ENCODE measurements at regions not wholly inside any gene's neighbourhood (a gene's known extent, or its start where the extent isn't known, plus 50 kb on each side); places are given as distances from the start of the nearest gene placed in this dataset.
"Not testable (repeated sequence)": the region's sequence is repeated elsewhere in the genome, so short reads cannot be mapped to it uniquely, and the experiment has no call there.

GRCh38 chr7:130956417-130957136 lies 222.6 kb upstream of the KLF14 start:
- 76% methylated on average over 7 of the region's 7 CpGs for WGBS
- peaks cover 3% of the 10 kb centered on the region for H3K4me1 ChIP-seq (ENCODE audit: insufficient read depth)
- H3K36me3 ChIP-seq (ENCODE audit: insufficient read depth), result peaks cover 2% of the 10 kb centered on the region
- no peak overlapping the region for H3K27ac ChIP-seq (ENCODE audit: low read depth)
- no peak for DNase-seq (ENCODE audit: extremely low spot score)
- H3K4me3 ChIP-seq (ENCODE audit: low read depth, low read length), result no peak overlapping the region

DNA sequence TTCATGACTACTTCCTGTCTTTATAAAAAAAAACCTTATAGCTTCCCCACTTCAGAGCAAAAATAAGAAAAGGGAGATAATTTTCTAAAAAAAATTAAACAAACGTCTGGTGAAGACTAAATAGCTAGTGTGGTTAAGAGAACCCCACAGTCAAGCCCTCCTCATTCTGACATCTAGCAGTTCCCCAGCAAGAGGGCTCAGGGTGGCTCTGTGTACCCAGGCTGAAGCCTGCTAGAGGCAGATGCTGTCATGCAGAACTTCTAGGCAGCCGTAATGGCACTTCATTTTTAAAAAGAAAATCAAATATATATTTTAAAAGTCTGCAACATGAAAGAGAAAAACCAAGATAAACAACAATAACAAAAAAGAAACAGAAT lies 223.1 kb upstream of the KLF14 start:
- Histone ChIP-seq H3K4me3 (ENCODE audit: low read depth, low read length) (no peak overlapping the region), H3K4me1 (ENCODE audit: insufficient read depth) (peaks cover 3% of the 10 kb centered on the region), H3K36me3 (ENCODE audit: insufficient read depth) (peaks cover 2% of the 10 kb centered on the region), H3K27ac (ENCODE audit: low read depth) (no peak overlapping the region)
- WGBS, result 58% methylated on average over 2 of the region's 2 CpGs
- no peak for DNase-seq (ENCODE audit: extremely low spot score)

- not testable (repeated sequence) for H3K4me3 ChIP-seq (ENCODE audit: low read depth, low read length); H3K27ac ChIP-seq (ENCODE audit: low read depth); H3K36me3 ChIP-seq (ENCODE audit: insufficient read depth); H3K4me1 ChIP-seq (ENCODE audit: insufficient read depth); DNase-seq (ENCODE audit: extremely low spot score)
- 92% methylated on average over 6 of the region's 6 CpGs for WGBS
These were observed 223.9 kb upstream of the KLF14 start for GRCh38 chr7:130957722-130958435.

- H3K4me3 ChIP-seq (ENCODE audit: low read depth, low read length), result no peak overlapping the region
- WGBS, result 80% methylated on average over 6 of the region's 6 CpGs
- no peak for DNase-seq (ENCODE audit: extremely low spot score)
- peaks cover 3% of the 10 kb centered on the region for H3K4me1 ChIP-seq (ENCODE audit: insufficient read depth)
- H3K36me3 ChIP-seq (ENCODE audit: insufficient read depth), result peaks cover 6% of the 10 kb centered on the region
- H3K27ac ChIP-seq (ENCODE audit: low read depth), result no peak overlapping the region
These were observed 224.8 kb upstream of the KLF14 start for GRCh38 chr7:130958846-130959245.

GRCh38 chr7:130959743-130960207 lies 225.8 kb upstream of the KLF14 start:
- 88% methylated on average over 9 of the region's 9 CpGs for WGBS
- H3K4me1 ChIP-seq (ENCODE audit: insufficient read depth), result peaks cover 3% of the 10 kb centered on the region
- no peak for DNase-seq (ENCODE audit: extremely low spot score)
- no peak overlapping the region for H3K4me3 ChIP-seq (ENCODE audit: low read depth, low read length)
- no peak overlapping the region for H3K27ac ChIP-seq (ENCODE audit: low read depth)
- H3K36me3 ChIP-seq (ENCODE audit: insufficient read depth), result peaks cover 6% of the 10 kb centered on the region

DNA sequence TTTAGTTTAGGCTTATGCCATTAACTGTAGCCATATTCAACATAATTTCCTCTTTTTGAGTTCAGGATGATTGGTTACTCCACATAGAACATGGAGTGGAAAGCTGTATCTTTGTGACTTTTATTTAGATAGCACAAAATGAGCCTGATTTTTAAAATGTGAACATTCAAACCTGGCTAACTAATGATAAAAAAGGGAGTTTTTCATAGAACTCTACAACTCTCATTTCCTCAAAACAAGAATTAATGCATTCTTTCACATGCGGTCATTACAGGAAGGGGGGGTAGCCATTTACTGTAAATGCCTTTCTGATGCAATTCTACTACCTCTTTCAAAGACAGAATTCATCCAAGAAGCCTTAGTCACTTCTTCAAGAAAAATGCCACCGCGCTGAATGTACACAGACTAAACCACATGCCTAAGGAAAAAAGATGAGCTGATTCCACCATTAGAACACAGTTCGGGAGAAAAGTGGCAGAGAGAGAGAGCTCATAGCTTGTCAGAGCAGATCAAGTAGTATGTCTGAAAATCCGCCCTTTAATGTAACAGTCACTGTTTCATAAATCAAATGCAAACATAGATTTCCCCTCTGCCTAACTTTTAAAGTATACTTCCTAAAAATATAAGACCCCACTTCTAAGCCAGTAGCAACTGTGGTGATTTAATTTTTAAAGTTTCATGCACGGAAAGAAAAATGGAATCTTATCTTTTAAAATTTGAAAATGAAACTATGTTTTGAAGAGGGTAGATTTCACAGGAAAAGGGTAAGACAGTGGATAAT lies 226.4 kb upstream of the KLF14 start:
- 75% methylated on average over 6 of the region's 6 CpGs for WGBS
- no peak for DNase-seq (ENCODE audit: extremely low spot score)
- H3K27ac ChIP-seq (ENCODE audit: low read depth), result no peak overlapping the region
- H3K4me1 ChIP-seq (ENCODE audit: insufficient read depth), result peaks cover 3% of the 10 kb centered on the region
- H3K36me3 ChIP-seq (ENCODE audit: insufficient read depth), result peaks cover 6% of the 10 kb centered on the region
- no peak overlapping the region for H3K4me3 ChIP-seq (ENCODE audit: low read depth, low read length)

DNA sequence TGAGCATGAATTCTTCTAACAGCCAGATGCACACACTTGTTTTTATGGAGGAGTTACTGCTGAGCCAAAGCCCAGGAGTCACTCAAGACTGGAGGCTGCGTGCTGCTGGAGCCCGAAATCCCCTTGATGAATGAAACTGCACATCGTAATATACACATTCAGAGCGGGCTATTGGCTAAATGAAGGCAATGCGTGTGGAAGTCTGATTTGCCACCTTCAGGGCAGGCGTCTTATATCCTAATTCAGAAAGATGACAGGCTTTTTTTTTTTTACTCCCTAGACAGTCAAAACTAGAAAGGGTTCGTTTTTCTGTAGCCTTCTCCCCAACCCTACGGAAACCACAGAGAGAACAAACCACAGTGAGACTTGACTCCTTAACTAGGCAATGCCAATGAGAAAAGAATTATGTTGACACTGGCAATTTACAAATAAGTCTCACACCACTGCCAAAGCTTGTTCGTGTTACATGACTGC lies 227.2 kb upstream of the KLF14 start:
- Histone ChIP-seq H3K36me3 (ENCODE audit: insufficient read depth) (peaks cover 6% of the 10 kb centered on the region), H3K27ac (ENCODE audit: low read depth) (no peak overlapping the region), H3K4me1 (ENCODE audit: insufficient read depth) (peaks cover 3% of the 10 kb centered on the region), H3K4me3 (ENCODE audit: low read depth, low read length) (no peak overlapping the region)
- WGBS, result 78% methylated on average over 9 of the region's 9 CpGs
- no peak for DNase-seq (ENCODE audit: extremely low spot score)

GRCh38 chr7:130962109-130962508 lies 228.1 kb upstream of the KLF14 start:
- DNase-seq (ENCODE audit: extremely low spot score), result no peak
- Histone ChIP-seq H3K27ac (ENCODE audit: low read depth) (no peak overlapping the region), H3K36me3 (ENCODE audit: insufficient read depth) (peaks cover 6% of the 10 kb centered on the region), H3K4me3 (ENCODE audit: low read depth, low read length) (no peak overlapping the region), H3K4me1 (ENCODE audit: insufficient read depth) (no peaks in the 10 kb centered on the region)
- WGBS, result 97% methylated on average over 2 of the region's 2 CpGs

- Histone ChIP-seq H3K36me3 (ENCODE audit: insufficient read depth) (peaks cover 6% of the 10 kb centered on the region), H3K27ac (ENCODE audit: low read depth) (no peak overlapping the region), H3K4me3 (ENCODE audit: low read depth, low read length) (no peak overlapping the region), H3K4me1 (ENCODE audit: insufficient read depth) (no peaks in the 10 kb centered on the region)
- 89% methylated on average over 5 of the region's 5 CpGs for WGBS
- DNase-seq (ENCODE audit: extremely low spot score), result no peak
These were observed 229.3 kb upstream of the KLF14 start for GRCh38 chr7:130963339-130963738.

DNA sequence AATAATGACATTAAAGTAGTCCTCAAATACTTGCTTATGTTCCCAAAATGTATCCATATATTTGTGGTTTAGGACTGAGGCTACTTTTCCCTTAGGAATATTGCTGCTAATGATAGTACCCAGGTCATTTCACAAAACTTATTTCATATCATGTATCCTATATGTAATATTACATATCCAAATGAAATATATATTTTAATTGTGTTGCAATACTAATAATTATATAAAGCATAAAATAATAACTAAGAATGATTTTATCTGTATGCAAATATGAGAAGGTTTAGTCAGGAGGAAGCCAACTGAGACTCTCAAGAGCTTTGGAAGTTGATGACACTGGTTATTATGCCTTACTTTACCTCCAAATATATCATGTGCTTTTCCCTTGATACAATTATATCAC lies 231.5 kb upstream of the KLF14 start:
- Histone ChIP-seq H3K4me1 (ENCODE audit: insufficient read depth) (peaks cover 2% of the 10 kb centered on the region), H3K36me3 (ENCODE audit: insufficient read depth) (peaks cover 4% of the 10 kb centered on the region), H3K4me3 (ENCODE audit: low read depth, low read length) (no peak overlapping the region), H3K27ac (ENCODE audit: low read depth) (no peak overlapping the region)
- DNase-seq (ENCODE audit: extremely low spot score), result no peak

DNA sequence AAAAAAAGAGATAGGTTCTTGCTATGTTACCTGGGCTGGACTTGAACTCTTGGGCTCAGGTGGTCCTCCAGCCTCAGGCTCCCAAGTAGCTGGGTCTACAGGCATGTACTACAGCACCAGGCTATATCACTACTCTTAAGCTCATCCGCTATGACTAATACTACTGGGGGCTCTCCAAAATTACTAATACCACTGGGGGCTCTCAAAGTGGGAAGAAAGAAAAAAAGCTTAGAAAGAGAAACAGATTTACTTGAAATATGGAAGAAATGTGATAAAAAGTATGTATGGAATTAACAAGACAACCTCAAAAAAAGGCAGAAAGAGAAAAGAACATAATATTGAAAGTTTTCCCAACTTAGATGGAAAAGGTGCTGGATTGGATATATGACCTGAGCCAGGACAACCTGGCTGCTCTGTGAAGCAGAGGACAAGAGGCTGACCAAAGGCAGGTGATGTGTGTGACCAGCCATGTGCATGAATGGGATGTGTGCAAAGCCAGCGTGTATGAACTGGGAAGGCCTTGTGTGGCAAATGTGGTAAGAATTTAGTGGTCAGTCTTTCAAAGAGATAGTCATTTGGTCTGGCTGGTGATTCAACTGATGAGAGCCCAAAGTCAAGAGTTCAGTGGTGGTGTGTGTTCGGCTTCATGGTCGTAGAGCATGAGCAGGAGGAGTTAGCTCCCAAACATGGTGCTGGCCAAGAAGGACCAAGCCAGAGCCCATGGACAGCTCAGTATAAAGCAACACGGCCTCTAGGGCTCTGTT lies 232.4 kb upstream of the KLF14 start:
- H3K27ac ChIP-seq (ENCODE audit: low read depth), result no peak overlapping the region
- no peak for DNase-seq (ENCODE audit: extremely low spot score)
- H3K4me1 ChIP-seq (ENCODE audit: insufficient read depth), result peaks cover 3% of the 10 kb centered on the region
- H3K36me3 ChIP-seq (ENCODE audit: insufficient read depth), result peaks cover 4% of the 10 kb centered on the region
- 91% methylated on average over 5 of the region's 5 CpGs for WGBS
- H3K4me3 ChIP-seq (ENCODE audit: low read depth, low read length), result no peak overlapping the region

- Histone ChIP-seq H3K36me3 (ENCODE audit: insufficient read depth) (no peaks in the 10 kb centered on the region), H3K4me3 (ENCODE audit: low read depth, low read length) (no peak overlapping the region), H3K4me1 (ENCODE audit: insufficient read depth) (peaks cover 3% of the 10 kb centered on the region), H3K27ac (ENCODE audit: low read depth) (no peak overlapping the region)
- DNase-seq (ENCODE audit: extremely low spot score), result no peak
These were observed 236.2 kb upstream of the KLF14 start for GRCh38 chr7:130970196-130970595.

- Histone ChIP-seq H3K36me3 (ENCODE audit: insufficient read depth) (no peaks in the 10 kb centered on the region), H3K27ac (ENCODE audit: low read depth) (no peak overlapping the region), H3K4me1 (ENCODE audit: insufficient read depth) (peaks cover 3% of the 10 kb centered on the region), H3K4me3 (ENCODE audit: low read depth, low read length) (no peak overlapping the region)
- 26% methylated on average over 1 of the region's 1 CpG for WGBS
- DNase-seq (ENCODE audit: extremely low spot score), result no peak
These were observed 236.7 kb upstream of the KLF14 start for GRCh38 chr7:130970696-130971095.
